Activated naive CD4-positive, alpha-beta T cell treated with anti-CD3 and anti-CD28 coated beads for 36 hours (primary cell): ENCODE measurements at regions not wholly inside any gene's neighbourhood (a gene's known extent, or its start where the extent isn't known, plus 50 kb on each side); places are given as distances from the start of the nearest gene placed in this dataset.
"Not testable (repeated sequence)": the region's sequence is repeated elsewhere in the genome, so short reads cannot be mapped to it uniquely, and the experiment has no call there.

Source experiments
- CTCF ChIA-PET: fragments of 350-600 bp; sonication (Branson Sonifier 250); formaldehyde crosslinking; loops from one replicate; lab custom pipeline; 2021; ENCODE audit warnings: antibody characterized with exemption; lab: Charles Lee
- DNase-seq: peaks from one replicate; pipeline ENCODE4 v3.0.0-alpha.2; 2020
- H3K27ac Mint-ChIP-seq: one replicate; pipeline ENCODE4 v1.8.0; 2021; ENCODE audit warnings: mild to moderate bottlenecking, mixed read lengths
- H3K27me3 Mint-ChIP-seq: one replicate; pipeline ENCODE4 v1.8.0; 2021; ENCODE audit warnings: low read depth, mixed read lengths
- H3K36me3 Mint-ChIP-seq: one replicate; pipeline ENCODE4 v1.8.0; 2021; ENCODE audit warnings: low read depth, mixed read lengths
- H3K4me1 Mint-ChIP-seq: one replicate; pipeline ENCODE4 v1.8.0; 2021; ENCODE audit warnings: low read depth, mixed read lengths
- H3K4me3 Mint-ChIP-seq: one replicate; pipeline ENCODE4 v1.8.0; 2021; ENCODE audit warnings: mild to moderate bottlenecking, moderate library complexity, mixed read lengths
- H3K9me3 Mint-ChIP-seq: one replicate; pipeline ENCODE4 v1.8.0; 2021; ENCODE audit warnings: mixed read lengths
- intact Hi-C: fragments of 100-400 bp; cut with micrococcal nuclease; formaldehyde crosslinking; loops from one replicate; pipeline ENCODE4 v1.15.1; 2023

DNA sequence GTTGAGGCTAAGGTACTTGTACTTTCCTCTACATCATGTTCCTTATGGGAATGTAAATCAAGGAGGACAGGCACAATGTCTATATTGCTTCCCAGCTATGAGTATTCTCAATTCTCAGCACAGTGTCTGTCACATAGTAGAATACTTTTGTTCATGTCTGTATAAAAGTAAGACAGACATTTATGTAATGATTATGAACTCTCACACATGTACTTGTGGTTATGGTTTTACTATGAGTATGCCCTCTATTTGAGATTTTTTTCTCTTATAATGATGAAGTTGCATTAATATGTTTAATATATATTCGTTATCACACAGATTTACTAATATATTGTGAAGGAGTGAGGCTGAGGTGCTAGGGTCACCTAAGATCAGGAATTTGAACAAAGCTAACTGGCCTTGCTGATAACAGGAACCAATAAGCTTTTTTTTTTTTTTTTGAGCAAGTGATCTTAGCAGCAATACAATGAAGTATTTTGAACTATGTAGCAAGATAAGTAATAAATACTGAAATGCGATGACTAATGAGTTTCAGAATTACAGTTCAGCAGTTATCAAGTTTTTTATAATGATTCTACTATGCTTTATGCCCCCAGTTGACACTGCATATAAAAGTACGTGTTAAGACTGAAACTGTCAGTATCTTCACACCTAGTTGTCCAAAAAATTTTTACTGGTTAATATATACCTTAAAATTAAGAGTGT, 623.1 kb downstream of the HTR1B start:
- H3K4me3 Mint-ChIP-seq: no peak overlapping the region
- CTCF ChIA-PET: interaction anchor here (0.6 kb wide), 1 partner anchor 320 kb away, joined by 4 read pairs; no protein-coding TSS in a partner anchor
- no peaks in the 10 kb centered on the region for H3K27me3 Mint-ChIP-seq
- DNase-seq: no peak
- intact Hi-C loops: no loop called here
- H3K9me3 Mint-ChIP-seq: peaks cover 11% of the 10 kb centered on the region
- H3K27ac Mint-ChIP-seq: no peak overlapping the region
- no peaks in the 10 kb centered on the region for H3K36me3 Mint-ChIP-seq
- no peaks in the 10 kb centered on the region for H3K4me1 Mint-ChIP-seq

DNA sequence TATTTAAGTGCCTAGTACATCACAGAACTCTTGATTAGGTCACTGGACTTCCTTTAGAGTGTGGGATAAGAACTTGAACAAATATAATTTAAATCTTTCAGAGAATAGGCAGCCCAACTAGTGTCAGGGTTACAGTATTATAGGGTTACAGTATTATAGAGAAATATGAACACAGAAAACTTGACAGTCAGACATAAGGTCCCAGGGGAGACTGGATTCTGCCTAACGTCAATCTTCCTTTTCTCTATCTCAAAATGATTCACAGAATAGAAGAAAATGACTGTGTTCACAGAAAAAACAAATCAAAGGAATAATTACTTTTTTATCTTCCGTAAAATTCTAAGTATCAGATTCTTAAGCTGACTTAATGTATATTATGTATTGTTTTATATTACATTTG, 623.8 kb downstream of the HTR1B start:
- DNase-seq: no peak
- Mint-ChIP-seq H3K27me3 (no peaks in the 10 kb centered on the region), H3K27ac (no peak overlapping the region), H3K9me3 (peaks cover 11% of the 10 kb centered on the region), H3K36me3 (no peaks in the 10 kb centered on the region), H3K4me3 (no peak overlapping the region), H3K4me1 (no peaks in the 10 kb centered on the region)
- CTCF ChIA-PET: no interaction called here
- intact Hi-C loops: no loop called here

DNA sequence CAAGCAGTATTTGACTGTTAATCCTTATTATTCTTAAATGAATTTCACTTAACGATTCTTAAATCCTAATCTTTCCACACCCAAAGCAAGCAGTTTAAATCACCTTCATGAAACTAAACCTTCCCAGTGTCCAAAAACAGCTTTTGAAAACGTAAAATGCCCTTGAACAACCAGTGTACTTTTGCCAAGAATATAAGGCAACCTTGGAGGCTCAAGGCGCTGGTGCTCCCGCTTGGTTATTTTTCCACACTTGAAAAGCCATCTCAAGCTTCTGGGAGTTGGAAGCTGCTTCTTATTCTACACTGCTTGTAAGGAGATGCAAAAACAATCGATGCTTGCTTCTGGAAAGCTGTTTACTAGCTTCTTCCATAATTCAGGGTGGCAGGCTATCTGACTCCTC, 625.7 kb downstream of the HTR1B start:
- Mint-ChIP-seq H3K9me3 (peaks cover 4% of the 10 kb centered on the region), H3K27ac (no peak overlapping the region), H3K36me3 (no peaks in the 10 kb centered on the region), H3K4me3 (no peak overlapping the region), H3K4me1 (no peaks in the 10 kb centered on the region), H3K27me3 (no peaks in the 10 kb centered on the region)
- no peak for DNase-seq
- CTCF ChIA-PET: interaction anchor here (0.7 kb wide), 1 partner anchor 326 kb away, joined by 3 read pairs; no protein-coding TSS in a partner anchor
- intact Hi-C loops: no loop called here

DNA sequence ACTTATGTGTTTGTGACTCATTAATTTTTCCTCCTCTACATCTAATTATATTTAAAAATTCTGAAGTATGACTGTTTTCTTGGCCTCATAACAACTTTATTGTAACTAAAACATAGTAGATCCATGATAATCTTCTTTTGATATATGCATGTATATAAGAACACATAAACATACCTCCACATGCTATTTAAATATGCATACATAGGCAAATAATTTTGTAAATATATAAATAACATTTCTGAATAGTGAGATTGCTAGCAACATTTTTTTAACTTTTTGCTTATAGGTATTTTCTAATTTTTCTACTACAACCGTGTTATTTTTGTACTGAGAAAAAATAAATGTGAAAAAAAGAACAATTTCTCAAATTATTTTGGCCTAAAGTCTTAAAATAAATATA, 627.6 kb downstream of the HTR1B start:
- intact Hi-C loops: no loop called here
- DNase-seq: no peak
- CTCF ChIA-PET: no interaction called here
- no peak overlapping the region for H3K4me3 Mint-ChIP-seq
- H3K9me3 Mint-ChIP-seq: peaks cover 2% of the 10 kb centered on the region
- no peaks in the 10 kb centered on the region for H3K27me3 Mint-ChIP-seq
- no peak overlapping the region for H3K27ac Mint-ChIP-seq
- H3K36me3 Mint-ChIP-seq: no peaks in the 10 kb centered on the region
- H3K4me1 Mint-ChIP-seq: no peaks in the 10 kb centered on the region

DNA sequence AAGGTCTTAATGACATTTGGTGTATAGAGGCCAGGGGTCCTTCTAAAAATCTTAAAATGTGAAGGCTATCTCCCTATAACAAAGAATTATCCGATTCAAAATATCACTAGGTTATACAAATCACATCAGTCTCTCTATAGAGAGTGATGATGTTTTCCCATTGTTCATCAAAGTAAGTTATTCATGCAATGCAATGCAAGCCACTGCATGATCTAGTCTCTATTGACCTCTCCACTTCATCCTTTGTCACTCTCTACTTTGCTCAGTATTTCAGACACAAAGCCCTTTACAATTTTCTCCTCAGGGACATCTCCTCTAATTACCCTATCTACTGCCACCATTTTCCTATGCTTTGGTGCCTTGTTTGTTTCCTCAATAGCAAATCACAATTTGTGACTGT, 628.0 kb downstream of the HTR1B start:
- intact Hi-C loops: no loop called here
- Mint-ChIP-seq H3K27me3 (no peaks in the 10 kb centered on the region), H3K9me3 (peaks cover 2% of the 10 kb centered on the region), H3K36me3 (no peaks in the 10 kb centered on the region), H3K27ac (no peak overlapping the region), H3K4me3 (no peak overlapping the region), H3K4me1 (no peaks in the 10 kb centered on the region)
- no peak for DNase-seq
- CTCF ChIA-PET: no interaction called here

DNA sequence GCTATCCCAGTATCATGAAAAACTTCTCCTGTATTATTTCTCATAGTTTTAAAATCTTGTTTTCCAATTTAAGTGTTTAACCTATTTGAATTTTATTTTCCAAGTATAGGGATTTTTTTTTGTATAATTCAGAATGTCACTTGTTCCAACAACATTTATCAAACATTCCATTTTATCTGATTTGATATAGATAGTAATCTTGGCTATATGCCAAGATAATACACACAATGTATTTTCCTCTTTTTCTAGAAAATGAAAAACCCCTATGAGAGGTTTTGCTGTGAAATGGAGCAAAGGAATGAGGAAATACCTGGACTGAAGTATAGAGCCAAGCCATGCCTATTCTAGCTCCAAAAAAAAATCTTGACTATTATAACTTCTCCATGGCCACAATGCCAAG, 628.9 kb downstream of the HTR1B start:
- Mint-ChIP-seq H3K4me3 (no peak overlapping the region), H3K4me1 (no peaks in the 10 kb centered on the region), H3K27ac (no peak overlapping the region), H3K9me3 (peaks cover 2% of the 10 kb centered on the region), H3K36me3 (no peaks in the 10 kb centered on the region), H3K27me3 (no peaks in the 10 kb centered on the region)
- DNase-seq: no peak
- intact Hi-C loops: no loop called here
- CTCF ChIA-PET: no interaction called here

DNA sequence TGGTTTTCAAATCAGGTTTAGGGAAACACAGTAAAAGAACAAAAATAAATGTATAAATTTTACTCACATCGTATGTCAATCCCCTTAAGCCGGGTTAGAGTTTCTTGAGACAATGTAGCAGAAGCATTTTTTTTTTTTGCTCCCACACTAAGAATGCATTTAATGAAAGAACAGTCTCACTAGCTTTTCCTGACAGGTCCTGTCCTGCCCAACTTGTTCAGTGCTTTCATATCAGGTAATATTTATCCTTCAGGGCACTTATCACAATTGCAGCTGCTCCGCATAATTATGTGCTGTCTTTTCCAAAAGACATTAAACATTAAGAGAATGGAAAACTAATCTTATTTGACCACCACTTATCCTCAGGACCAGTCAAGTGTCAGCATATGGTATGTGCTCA, 632.0 kb downstream of the HTR1B start:
- H3K9me3 Mint-ChIP-seq: peaks cover 4% of the 10 kb centered on the region
- CTCF ChIA-PET: no interaction called here
- H3K4me3 Mint-ChIP-seq: no peak overlapping the region
- no peaks in the 10 kb centered on the region for H3K4me1 Mint-ChIP-seq
- intact Hi-C loops: no loop called here
- no peaks in the 10 kb centered on the region for H3K27me3 Mint-ChIP-seq
- no peaks in the 10 kb centered on the region for H3K36me3 Mint-ChIP-seq
- H3K27ac Mint-ChIP-seq: no peak overlapping the region
- DNase-seq: no peak

DNA sequence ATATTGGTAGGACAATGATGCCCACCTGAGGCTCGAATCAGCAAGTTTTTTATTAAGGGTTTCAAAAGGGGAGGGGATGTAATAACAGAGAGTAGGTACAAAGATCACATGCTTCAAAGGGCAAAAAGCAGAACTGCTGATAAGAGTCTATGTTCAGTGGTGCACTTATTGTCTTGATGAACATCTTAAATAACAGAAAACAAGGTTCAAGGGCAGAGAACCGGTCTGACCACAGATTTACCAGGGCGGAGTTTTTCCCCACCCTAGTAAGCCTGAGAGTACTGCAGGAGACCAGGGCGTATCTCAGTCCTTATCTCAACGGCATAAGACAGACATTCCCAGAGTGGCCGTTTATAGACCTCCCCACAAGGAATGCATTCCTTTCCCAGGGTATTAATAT, 639.7 kb downstream of the HTR1B start:
- intact Hi-C loops, H3K4me3 Mint-ChIP-seq, H3K27me3 Mint-ChIP-seq, H3K36me3 Mint-ChIP-seq, H3K27ac Mint-ChIP-seq, DNase-seq, H3K4me1 Mint-ChIP-seq, CTCF ChIA-PET: not testable (repeated sequence)
- H3K9me3 Mint-ChIP-seq: peaks cover 16% of the 10 kb centered on the region

DNA sequence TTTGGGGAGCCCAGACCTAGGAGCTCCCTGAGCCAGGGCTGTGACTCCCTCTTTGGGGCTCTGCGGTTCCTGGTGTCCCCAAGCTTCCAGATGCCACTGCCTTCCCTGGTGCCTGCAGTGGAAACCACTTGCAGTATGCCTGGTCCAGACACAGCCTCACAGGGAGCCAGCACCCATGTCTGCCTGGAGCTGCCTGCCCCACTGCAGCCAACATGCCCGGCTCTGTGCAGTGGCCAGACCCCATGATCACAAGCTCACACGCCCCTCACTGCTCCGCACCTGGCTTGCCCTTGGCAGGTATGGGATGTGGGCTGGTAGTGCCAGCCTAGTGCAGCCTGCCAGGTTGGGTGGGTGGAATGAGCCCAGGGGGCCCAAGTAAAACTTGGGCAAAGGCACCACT, 644.8 kb downstream of the HTR1B start:
- H3K4me1 Mint-ChIP-seq: no peaks in the 10 kb centered on the region
- H3K27me3 Mint-ChIP-seq: no peaks in the 10 kb centered on the region
- H3K27ac Mint-ChIP-seq: no peak overlapping the region
- intact Hi-C loops: no loop called here
- H3K9me3 Mint-ChIP-seq: peaks cover 10% of the 10 kb centered on the region
- no peaks in the 10 kb centered on the region for H3K36me3 Mint-ChIP-seq
- CTCF ChIA-PET: no interaction called here
- H3K4me3 Mint-ChIP-seq: no peak overlapping the region
- no peak for DNase-seq

DNA sequence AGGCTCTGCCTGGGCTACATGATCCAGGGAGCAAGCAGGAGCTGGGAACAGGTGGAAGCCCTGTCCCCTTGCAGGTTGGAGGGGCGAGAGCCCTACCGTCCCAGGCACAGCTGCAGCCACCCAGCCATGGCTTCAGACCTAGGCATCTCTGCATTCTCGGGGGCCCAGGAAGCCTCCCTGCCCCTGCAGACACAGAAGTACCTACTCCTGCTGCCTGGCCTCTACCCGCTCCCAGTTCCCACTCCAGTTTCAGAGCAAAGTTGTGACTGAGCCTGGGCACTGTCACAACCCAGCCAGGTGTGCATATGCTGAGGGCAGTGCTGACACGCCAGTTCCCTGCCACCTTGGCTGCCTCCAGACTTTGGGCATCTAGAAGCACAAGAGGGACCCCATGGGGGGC, 645.9 kb downstream of the HTR1B start:
- Mint-ChIP-seq H3K4me3 (no peak overlapping the region), H3K9me3 (peaks cover 1% of the 10 kb centered on the region), H3K27ac (no peak overlapping the region), H3K36me3 (no peaks in the 10 kb centered on the region), H3K4me1 (no peaks in the 10 kb centered on the region), H3K27me3 (no peaks in the 10 kb centered on the region)
- CTCF ChIA-PET: no interaction called here
- no peak for DNase-seq
- intact Hi-C loops: no loop called here

DNA sequence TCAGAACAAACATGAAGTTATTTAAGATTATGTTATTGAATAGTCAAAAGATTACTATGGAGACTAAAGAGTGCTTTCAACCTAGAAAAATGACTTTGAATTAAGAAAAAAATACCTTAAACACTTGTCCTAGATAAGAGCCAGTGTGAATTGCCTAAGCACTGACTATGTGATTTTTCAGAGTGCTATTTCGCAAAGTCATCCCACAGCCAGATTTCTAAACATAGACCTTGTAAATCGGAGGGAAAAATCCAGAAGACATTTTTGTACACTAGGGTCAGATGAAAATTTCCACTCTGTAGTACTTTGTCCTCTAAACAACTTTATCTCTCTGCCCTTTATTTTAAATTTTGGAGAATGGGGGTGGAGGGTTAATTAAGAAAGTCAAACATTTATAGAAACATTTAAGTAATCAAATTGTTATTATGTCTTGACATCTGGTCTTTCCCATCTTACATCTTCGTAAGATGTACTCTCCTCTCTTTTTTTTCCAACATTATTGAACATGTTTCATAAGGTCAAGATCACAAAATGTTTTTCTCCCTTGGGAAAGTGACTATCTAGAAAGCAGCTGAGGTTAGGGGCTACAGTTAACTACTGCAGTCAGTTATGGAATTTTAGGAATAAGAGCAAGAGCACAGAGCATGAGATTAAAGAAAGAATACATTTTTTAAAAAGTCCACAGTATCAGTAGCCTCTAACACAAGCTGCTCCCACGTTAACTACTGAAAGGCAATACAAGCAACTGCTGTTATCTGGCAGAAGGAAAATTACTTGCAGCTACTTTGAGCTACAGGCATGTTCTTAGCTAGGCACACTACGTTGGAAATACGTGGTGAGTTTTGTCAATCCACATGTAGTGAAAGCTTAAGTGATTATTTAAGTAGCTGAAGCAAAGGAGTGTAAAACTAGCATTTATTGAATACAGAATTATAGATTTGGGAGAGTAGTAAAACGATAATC, 648.5 kb downstream of the HTR1B start:
- no peaks in the 10 kb centered on the region for H3K27me3 Mint-ChIP-seq
- CTCF ChIA-PET: no interaction called here
- H3K4me3 Mint-ChIP-seq: no peak overlapping the region
- no peak for DNase-seq
- no peak overlapping the region for H3K27ac Mint-ChIP-seq
- H3K36me3 Mint-ChIP-seq: no peaks in the 10 kb centered on the region
- H3K9me3 Mint-ChIP-seq: peaks cover 1% of the 10 kb centered on the region
- intact Hi-C loops: no loop called here
- H3K4me1 Mint-ChIP-seq: no peaks in the 10 kb centered on the region

DNA sequence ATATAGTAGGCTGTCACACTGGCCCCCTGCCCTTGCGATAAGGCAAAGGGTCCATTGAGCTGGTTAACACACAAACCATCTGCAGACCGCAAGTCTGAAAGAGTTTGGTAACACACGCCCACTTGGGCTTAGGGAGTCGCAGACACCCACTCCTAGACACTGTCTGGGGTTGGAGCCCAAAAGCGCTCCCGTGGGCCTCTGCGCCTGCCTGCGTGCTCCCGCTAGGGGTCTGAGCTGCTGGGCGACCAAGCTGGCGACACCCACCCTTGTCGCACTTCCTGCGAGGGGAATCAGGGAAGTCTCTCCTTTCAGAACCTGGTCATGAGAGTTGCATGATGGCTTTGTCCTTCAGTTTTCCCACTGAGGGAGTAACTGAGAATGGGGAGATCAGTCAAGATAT, 653.0 kb downstream of the HTR1B start:
- Mint-ChIP-seq H3K36me3 (no peaks in the 10 kb centered on the region), H3K4me1 (no peaks in the 10 kb centered on the region)

More for the DNA sequence above, 653.0 kb downstream of the HTR1B start:
- H3K27me3 Mint-ChIP-seq: no peaks in the 10 kb centered on the region
- CTCF ChIA-PET: interaction anchor here (0.6 kb wide), 1 partner anchor 146 kb away, joined by 3 read pairs; no protein-coding TSS in a partner anchor
- H3K9me3 Mint-ChIP-seq: peaks cover 1% of the 10 kb centered on the region
- intact Hi-C loops: no loop called here
- DNase-seq: no peak
- no peak overlapping the region for H3K4me3 Mint-ChIP-seq
- no peak overlapping the region for H3K27ac Mint-ChIP-seq
